HEK293T (cell line): ENCODE measurements at regions not wholly inside any gene's neighbourhood (a gene's known extent, or its start where the extent isn't known, plus 50 kb on each side); places are given as distances from the start of the nearest gene placed in this dataset.

Experiments used
- ELF4 ChIP-seq: fragments of 450-650 bp; IDR thresholded peaks from 2 replicates; pipeline ENCODE4 v1.6.1; 2017; ENCODE audit warnings: antibody characterized with exemption
- FOXK2 ChIP-seq: fragments of 450-650 bp; IDR thresholded peaks from 2 replicates; pipeline ENCODE4 v1.6.1; 2016; ENCODE audit warnings: mild to moderate bottlenecking
- HDGF ChIP-seq: fragments of 450-650 bp; IDR thresholded peaks from 2 replicates; pipeline ENCODE4 v1.6.1; 2017; ENCODE audit warnings: antibody characterized with exemption, borderline replicate concordance
- SP1 ChIP-seq: fragments of 450-650 bp; IDR thresholded peaks from 2 replicates; pipeline ENCODE4 v1.6.1; 2017
- SUZ12 ChIP-seq: fragments of 450-650 bp; IDR thresholded peaks from 2 replicates; pipeline ENCODE4 v1.6.1; 2016; ENCODE audit warnings: mild to moderate bottlenecking
- ZNF384 ChIP-seq: fragments of 450-650 bp; IDR thresholded peaks from 2 replicates; pipeline ENCODE4 v1.6.1; 2016

- TF ChIP-seq SP1: no peak
- no peak for TF ChIP-seq FOXK2
- TF ChIP-seq ZNF384: no peak
- TF ChIP-seq HDGF: no peak
- TF ChIP-seq ELF4: no peak
- TF ChIP-seq SUZ12: no peak
These were observed 597.5 kb upstream of the LMO3 start for GRCh38 chr12:17203497-17203896.
